ENCODE measurements at regions not wholly inside any gene's neighbourhood (a gene's known extent, or its start where the extent isn't known, plus 50 kb on each side); places are given as distances from the start of the nearest gene placed in this dataset.

DNA sequence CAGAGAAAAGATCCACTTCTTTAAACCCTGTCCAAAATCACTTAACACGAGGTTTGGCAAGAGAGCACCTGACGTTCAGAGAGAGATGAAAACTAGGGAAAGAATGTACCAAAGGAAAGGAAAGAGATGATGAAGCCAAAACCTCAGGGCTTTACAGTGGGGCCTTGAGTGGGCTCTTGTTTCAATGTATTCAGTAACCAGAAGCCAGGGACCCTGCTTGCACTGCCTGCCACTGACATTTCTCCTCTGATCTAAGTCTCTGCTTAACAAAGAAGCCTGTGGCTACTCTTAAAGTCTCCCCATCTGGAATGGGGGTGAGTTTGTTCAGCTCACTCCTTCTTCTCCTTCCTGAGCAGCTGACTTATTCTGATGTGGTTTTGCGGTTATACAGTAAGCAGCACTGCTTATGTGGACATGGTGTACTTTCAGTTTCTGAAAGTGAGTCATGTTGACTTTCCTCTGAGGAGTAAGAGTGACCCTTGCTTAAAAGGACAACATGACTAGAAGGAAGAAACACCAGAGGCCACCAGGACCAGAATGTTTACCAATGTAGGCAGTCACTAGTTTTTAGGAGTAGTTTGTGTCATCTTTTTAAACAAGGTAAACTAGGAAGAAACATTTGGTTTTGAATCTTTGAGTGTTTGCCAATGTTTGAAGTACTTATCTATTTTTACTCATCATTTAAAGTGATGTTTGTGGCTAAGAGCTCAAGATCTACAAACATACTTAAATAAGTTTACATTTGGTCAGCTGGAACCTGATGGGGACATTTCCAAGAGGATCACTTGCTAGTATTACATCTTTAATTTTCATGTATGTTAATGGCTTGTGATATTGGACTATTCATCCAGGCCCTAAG is 87.4 kb downstream of the FASLG start:
- ATAC-seq (peak; percentile 90), DNase-seq (no peak)
- intact Hi-C loops (cut with DNase I, micrococcal nuclease): loop anchor here in 1 of 2 donors (10.0 kb wide), 1 partner anchor 658 kb away; no protein-coding TSS in a partner anchor

DNA sequence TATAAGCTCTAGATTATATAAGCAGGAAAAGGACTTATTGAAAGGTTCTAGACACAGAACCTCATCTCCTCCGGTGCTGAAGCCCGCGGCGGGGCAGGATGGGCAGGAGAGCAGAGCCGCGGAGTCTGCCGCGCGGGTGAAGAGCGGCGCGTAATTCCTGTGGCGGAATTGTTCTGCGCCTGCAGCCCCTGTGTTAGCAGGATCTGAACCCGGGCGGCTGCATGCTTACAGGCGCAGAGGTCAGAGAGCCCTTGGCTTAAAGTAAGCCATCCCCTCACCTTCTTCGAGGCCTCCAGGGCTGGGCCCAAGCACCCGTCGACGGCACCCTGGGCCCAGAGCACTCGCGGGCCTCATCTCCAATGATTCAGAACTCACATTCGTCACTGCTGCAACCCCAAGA is 89.3 kb downstream of the FASLG start:
- ATAC-seq: no peak
- intact Hi-C loops (cut with DNase I, micrococcal nuclease): loop anchor here in 1 of 2 donors (10.0 kb wide), 1 partner anchor 657 kb away; no protein-coding TSS in a partner anchor

DNA sequence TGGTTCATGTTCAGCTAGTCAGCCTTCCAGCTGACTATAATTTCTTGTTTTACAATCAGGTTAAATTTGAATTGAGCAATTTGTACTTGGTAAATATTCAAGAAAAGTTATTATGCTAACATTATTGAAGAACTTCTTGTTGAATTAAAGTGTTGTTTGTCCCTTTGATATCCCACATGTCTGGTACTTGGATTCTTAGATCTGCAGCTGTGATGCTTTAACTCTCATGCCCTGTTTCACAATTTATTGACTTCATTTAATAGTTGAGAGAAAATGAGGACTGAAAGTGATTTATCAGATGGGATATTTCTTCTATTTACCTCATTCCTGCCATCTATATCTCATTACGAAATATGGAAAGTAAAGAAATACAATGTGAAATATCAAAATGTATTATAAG is 92.8 kb downstream of the FASLG start:
- intact Hi-C loops (cut with DNase I, micrococcal nuclease): no loop called here
- no peak for ATAC-seq
- no peak for DNase-seq

More for the DNA sequence above, 89.3 kb downstream of the FASLG start:
- no peak for DNase-seq

DNA sequence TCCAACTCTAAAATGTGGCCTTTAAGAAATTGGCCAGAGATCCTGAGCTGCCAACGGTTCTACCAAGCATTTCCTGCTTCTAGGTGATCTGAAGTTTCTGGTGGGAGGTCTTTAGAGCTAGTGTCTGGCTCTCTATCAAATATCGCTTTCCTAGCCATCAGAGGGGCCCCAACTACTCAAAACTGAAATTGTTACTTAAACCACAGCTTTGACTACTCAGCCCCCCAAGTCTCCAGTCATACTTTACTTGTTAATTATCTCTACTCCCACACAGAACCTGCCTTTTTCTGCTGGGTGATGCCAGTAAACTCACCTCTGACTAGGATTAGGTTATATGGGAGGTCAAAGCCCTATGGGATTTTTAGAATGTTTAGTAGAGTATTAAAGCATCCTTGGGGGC is 95.1 kb downstream of the FASLG start:
- no peak for DNase-seq
- no peak for ATAC-seq
- intact Hi-C loops (cut with DNase I, micrococcal nuclease): no loop called here

DNA sequence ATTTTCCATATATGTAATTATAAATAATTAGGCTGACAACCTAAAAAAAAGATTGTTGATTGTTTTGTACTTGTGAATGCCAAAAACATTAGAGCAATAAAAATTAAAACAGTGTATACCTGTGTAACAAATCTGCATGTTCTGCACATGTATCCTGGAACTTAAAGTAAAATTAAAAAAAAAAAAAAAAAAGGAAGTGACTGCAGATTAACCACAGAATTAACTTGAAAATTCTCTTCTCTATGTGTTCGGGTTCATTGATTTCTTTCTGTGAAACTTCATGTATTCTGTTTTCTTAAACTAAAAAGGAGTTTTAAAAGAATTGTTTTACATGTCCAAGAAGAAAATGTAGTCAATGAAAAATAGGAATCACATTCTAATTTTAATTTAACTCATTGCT is 95.7 kb downstream of the FASLG start:
- DNase-seq: no peak
- ATAC-seq: no peak
- intact Hi-C loops (cut with DNase I, micrococcal nuclease): no loop called here

DNA sequence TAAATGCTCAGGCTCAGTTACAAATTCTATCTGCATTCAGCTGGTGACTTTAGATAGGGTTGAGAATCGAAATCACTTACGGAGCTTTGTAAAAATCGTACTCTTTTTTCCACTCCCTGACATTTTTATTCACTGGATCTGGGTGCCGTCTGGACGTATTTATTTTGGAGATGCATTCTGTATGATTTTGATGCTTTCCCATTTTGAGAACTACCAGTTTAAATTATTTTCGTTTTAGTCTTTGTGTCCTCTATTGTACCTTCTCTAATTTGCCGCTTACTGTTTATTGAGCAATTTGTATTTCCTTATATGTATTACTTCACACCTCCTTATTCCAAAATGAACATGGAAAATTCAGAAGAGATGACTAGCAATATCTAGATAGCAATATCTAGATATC is 96.2 kb downstream of the FASLG start:
- ATAC-seq (no peak), DNase-seq (no peak)
- intact Hi-C loops (cut with DNase I, micrococcal nuclease): no loop called here

DNA sequence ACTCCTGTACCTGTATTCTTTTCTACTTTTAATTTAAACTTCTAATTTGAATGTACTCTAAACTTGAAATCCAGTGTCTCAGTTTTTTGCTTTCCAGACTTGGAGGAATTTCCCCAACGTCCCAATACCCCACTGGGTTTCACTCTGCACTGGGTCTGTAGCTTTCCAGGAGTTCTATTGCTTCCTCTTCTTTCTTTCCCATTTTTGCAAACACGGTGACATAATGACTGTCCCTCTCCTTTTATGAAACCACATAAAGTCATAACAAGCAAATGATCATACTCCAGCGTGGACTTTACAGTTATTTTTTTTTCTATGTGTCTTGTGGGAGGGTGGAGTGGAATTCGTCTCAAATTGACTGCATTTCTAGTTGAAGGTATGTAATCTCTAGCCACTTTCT is 97.1 kb downstream of the FASLG start:
- DNase-seq (no peak), ATAC-seq (peak; percentile 51)
- intact Hi-C loops (cut with DNase I, micrococcal nuclease): no loop called here

DNA sequence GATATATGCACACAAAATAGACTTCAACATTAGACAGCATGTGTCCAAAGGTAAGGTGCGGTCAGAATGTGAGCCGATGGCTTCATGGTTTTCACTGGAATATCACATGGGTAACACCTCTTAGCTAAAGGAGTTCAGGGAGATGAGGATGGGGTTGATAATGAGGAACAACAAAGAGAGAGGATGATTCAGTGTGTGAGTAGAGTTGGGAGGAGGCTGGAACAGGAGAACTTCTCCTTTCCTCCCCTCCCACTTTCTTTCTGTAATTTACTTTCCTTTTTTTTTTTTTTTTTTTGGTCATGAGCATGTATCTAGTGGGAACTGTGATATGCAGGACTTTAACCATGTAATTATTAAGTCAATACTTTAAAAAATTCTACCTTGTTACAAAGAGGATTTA is 99.4 kb downstream of the FASLG start:
- intact Hi-C loops (cut with DNase I, micrococcal nuclease): no loop called here
- DNase-seq (no peak), ATAC-seq (no peak)

DNA sequence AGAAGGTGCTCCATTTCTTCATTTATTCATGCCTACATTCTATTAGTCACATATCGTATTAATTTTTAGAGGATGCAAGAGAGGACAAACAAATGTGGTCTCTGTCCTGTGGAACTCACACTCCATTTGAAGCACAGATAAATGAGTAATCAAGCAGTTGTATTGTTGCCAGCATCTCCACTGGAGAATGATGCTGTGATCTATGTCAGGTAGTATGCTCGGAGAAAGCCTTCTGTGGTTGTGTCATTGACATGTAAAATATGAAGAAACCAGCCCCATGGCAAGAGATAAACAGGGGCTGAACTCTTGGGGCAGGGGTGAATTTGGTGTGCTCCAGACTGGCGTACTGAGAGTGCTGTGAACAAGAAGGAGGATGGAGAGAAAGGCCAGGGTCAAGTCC is 101.2 kb downstream of the FASLG start:
- no peak for ATAC-seq
- intact Hi-C loops (cut with DNase I, micrococcal nuclease): no loop called here

DNA sequence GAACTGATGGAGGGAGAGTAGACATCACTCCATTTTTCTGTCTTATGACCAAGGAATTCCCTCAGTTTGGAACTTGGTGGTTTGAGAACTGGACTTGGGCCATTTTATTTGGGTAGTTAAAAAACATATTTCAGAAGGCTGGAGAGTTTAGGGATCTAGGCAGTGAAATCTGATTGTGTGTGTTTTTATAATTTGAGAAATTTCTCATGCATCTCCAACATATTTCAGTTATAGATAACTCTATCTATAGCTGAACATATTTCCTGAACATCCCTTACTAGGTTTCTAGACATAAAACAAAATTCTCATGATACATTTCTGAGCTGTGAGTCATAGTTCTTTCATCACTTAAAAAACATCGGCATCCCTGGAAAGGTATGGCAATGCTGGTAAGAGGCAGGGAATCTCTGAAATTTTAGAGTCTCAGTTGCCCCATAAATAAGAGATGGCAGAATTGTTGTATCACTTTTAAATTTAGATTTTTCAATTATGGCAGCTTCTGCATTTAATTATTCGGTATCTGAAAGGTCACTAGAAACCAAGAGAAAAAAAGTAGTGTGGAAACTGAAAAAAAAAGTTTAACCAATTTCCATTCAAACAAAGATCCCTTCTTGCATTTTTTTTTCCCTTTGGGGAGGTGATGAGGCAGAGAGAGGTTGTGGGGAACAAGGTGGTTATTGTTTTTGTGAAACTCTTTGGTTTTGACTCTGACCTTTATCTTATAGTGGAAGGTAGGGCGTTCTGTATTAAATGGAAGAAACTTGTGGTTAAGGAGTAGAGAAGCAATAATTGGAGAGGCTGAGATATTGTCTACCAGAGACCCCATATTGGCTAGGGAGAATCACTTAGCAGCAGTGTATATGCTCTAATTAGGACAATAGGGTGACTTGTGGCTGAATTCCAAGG is 102.9 kb downstream of the FASLG start:
- intact Hi-C loops (cut with DNase I, micrococcal nuclease): no loop called here
- ATAC-seq: no peak
- no peak for DNase-seq

More for the DNA sequence above, 101.2 kb downstream of the FASLG start:
- DNase-seq: no peak

DNA sequence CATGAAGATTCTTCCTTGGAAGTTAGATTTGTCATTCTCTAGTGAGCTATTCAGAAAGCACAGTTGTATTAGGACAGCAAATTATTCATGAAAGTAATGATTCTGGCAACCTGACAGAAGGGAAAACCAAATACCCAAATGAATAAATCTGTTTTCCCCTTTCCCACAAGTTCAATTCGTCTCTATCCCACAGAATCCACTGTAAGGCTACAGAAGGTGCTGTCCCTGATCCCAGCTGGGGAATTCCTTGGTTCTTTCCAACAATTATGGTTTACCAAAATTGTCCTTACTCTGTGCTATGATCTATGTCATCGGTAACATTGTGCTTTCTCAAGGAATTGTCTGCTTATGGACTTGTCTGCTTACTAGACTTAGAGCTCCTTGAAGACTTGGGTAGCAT is 104.2 kb downstream of the FASLG start:
- DNase-seq (no peak), ATAC-seq (no peak)
- intact Hi-C loops (cut with DNase I, micrococcal nuclease): no loop called here

DNA sequence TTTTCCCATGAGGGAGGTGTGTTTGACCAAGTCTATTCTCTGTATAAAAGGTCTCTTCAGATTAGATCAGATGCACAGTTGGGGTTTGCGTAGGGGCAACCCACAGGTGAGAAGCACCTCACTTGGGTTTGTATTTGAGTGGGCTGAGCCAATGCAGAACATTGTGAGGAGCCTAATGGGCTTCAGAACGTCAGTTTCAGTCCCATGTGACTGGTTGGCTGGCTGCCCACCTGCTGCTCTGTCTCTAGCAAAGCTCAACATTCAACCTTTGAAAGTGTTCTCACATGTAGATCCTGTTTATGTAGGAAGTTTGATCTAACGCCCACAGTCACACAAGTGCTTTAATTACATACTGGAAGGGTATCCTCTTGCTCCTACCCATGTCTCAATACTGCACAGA is 105.5 kb downstream of the FASLG start:
- intact Hi-C loops (cut with DNase I, micrococcal nuclease): no loop called here
- ATAC-seq: no peak
- DNase-seq: peak in 1 of 2 donors; percentile 50

DNA sequence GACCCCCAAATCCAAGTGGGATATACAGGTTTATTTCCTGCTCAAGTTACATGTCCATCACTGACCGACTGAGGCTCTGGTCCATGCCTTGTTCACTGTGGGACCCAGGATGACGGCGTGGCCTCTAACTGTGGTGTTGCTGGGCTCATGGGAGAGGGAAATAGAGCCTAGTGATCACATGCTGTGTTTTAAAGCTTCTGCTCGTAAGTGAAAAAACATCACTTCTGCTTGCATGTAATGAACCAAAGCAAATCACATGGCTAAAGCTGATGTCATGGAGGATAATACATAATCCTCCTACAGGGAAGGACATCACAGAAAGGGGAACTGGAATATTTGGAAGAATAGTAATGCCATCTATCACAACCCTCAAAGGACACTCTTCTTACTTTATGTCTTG is 107.6 kb downstream of the FASLG start:
- intact Hi-C loops (cut with DNase I, micrococcal nuclease): no loop called here
- no peak for DNase-seq
- ATAC-seq: no peak

DNA sequence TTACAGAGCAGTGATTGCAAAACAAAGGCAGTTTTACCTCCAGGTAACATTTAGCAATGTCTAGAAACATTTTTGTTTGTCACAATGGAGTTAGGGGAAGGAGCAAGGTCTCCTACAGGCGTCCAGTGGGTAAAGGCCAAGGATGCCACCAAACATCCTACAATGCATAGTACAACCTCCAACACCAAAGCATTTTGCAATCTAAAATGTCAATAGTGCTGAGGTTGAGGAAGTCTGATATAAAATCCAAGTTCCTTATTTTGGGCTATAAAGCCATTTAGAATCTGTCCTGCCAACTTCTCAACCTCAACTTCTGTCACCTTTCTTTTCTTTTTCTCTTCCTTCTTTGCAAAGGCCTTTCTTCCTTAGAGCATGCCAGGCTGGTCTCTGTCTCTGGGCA is 111.2 kb downstream of the FASLG start:
- ATAC-seq: peak; percentile 97
- intact Hi-C loops (cut with DNase I, micrococcal nuclease): no loop called here
- DNase-seq: no peak

DNA sequence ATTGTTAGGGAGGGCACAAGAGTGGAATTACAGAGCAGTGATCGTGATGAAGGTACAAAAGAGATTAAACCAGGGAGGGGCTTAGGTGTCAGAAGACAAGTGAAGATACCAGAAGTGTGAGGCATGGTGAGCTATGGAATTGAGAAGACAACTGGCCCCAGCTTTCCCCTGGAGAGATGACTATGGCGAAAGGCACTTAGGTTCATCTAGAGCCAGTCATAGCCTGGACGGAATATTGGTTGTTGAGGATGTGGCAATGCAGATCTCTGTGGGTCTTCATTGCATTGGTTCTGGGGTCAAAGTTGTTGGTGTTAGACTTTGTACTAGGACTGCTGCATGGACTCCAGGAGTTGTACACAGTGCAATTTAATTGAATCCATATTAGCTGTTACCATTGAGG is 115.7 kb downstream of the FASLG start:
- intact Hi-C loops (cut with DNase I, micrococcal nuclease): no loop called here
- ATAC-seq (no peak), DNase-seq (no peak)

DNA sequence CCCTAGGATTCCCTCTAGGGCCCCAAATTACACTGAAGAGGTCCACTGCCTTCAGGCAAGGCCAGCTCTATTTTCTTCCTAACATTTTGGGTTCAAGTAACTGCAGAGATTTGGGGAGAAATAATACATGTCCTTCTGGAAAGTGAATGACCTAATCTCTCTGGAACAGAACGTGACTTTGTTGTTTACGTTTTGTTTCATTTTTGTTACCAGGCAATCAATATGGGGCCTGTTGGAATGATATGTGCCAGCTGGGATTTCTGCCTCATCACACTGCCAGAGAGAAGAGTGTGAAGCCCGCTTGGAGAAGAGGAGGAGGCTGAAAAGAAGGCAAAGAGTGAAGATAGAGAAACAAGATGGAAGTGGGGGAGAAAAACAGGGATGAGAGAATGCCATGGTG is 116.7 kb downstream of the FASLG start:
- no peak for ATAC-seq
- intact Hi-C loops (cut with DNase I, micrococcal nuclease): no loop called here

DNA sequence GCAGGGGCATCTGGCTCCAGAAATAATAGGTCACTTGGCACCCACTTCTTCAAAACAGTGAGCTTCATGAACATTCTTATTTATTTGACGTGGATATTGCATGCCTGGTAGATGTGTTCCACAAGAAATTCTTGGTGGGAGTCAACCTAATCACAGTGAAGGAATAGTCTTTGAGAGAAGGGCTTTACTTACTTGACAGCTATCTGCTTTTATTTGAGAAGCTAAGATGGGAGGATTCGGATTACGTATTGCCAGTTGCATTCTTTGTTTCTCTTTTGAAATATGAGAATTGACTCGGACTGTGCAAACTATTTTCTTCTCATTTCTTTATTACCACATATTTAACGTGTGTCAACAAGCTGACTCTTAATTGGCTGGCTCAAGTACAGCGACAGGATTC is 117.2 kb downstream of the FASLG start:
- no peak for DNase-seq
- no peak for ATAC-seq
- intact Hi-C loops (cut with DNase I, micrococcal nuclease): no loop called here

More for the DNA sequence above, 116.7 kb downstream of the FASLG start:
- no peak for DNase-seq

DNA sequence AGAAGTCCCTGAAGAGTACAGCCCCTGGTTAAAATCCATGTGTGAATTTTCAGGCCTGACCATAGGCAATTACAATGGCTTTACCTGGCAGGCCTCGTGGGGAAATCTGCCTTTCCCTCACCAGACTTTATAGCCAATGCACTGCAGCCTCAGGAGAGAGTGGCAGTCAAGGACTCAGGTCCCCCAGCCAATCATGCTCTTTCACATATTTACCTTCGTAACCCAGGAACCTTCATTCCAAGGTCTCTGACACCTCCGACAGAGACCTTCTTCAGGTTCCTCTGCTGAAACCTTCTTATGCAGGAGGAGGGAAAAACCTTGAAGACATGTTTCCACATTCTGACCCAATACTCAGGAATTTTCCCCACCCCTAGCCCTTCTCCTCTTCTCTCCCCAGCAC is 118.9 kb downstream of the FASLG start:
- ATAC-seq (no peak), DNase-seq (no peak)
- intact Hi-C loops (cut with DNase I, micrococcal nuclease): no loop called here

DNA sequence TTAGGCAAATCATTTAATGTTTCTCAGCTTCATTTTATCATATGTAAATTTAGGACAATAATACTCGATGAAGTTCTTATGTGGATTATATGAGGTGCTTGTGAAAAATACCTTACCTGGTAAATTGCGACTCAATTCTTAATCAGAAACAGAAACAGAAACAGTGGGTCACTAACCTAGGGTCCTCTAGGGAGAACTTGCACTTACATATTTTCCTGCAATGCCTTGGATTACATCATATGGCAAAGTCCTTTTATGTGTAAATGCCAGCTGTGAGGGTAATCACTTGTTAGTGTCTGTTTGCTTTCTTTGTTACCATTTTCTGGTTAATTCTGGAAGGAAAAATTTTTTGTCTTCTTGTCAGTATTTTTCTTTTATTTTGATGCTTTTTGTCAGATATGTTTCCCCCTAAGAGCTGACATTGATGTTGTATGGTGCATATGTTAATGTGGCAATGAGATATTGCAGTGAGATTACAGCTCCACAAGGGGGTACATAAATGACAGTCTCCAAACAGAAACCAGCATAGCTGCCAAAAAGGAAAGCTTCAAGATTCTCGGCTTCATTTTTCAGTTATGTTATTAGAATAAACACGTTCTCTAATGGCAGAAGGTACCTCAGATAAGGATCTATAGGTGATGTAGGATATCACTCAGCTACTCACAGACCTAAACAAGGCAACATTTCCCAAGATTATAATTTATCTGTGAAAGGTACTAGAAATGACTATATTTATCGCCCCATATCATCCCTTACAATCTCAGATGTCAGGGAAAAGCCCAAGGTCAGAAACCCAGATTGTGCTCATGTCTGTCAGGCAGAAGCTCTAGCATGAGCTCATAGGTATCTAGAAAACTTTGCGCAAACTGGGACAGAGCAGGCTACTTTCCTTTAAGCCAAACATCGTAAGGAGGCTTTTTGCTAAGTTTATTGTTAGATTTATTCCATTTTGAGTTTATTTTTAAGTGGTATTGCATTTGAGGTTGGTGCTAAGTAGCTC is 119.9 kb downstream of the FASLG start:
- intact Hi-C loops (cut with DNase I, micrococcal nuclease): no loop called here
- ATAC-seq (no peak), DNase-seq (no peak)
